ENCODE measurements at regions not wholly inside any gene's neighbourhood (a gene's known extent, or its start where the extent isn't known, plus 50 kb on each side); places are given as distances from the start of the nearest gene placed in this dataset.
A peak's percentile ranks its signal among the peaks of the same experiment; 100 is the strongest.
"Not testable (repeated sequence)": the region's sequence is repeated elsewhere in the genome, so short reads cannot be mapped to it uniquely, and the experiment has no call there.

GRCh38 chr21:28181730-28182129 lies 810.9 kb downstream of the LTN1 start:
- DNase-seq (ENCODE audit: low read depth) = no peak

- DNase-seq (ENCODE audit: low read depth) = no peak
Measured at GRCh38 chr21:28179136-28179535, 813.5 kb downstream of the LTN1 start.

DNA sequence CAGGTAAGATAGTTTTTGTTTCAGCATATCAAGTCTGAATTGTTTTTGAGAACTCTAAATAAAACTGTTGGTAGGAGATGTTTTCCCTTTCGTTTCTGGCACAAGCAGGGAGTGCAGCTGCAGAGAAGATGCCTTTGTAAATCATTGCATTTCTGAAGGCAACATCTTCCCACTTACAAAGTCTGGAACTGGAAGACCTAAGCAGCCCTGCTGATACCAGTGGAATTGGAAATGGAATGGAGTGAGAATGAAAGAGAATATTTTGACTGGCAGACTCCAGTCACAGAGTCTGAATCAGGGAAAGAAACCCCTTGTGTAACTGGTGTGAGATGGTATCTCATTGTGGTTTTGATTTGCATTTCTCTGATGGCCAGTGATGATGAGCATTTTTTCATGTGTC lies 815.6 kb downstream of the LTN1 start:
- DNase-seq (ENCODE audit: low read depth) = no peak

GRCh38 chr21:28174701-28175100 lies 818.0 kb downstream of the LTN1 start:
- DNase-seq (ENCODE audit: low read depth) = no peak

- no peak for DNase-seq (ENCODE audit: low read depth)
Measured at GRCh38 chr21:28174006-28174405, 818.7 kb downstream of the LTN1 start.

- no peak for DNase-seq (ENCODE audit: low read depth)
Measured at GRCh38 chr21:28172376-28172775, 820.3 kb downstream of the LTN1 start.

- no peak for DNase-seq (ENCODE audit: low read depth)
Measured at GRCh38 chr21:28167366-28167765, 825.3 kb downstream of the LTN1 start.

DNA sequence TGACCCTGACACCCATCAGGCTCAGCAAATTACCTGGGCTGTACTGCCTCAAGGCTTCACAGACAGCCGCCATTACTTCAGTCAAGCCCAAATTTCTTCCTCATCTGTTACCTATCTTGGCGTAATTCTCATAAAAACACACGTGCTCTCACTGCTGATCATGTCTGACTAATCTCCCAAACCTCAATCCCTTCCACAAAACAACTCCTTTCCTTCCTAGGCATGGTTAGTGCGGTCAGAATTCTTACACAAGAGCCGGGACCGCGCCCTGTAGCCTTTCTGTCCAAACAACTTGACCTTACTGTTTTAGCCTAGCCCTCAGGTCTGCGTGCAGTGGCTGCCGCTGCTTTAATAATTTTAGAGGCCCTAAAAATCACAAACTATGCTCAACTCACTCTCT lies 828.2 kb downstream of the LTN1 start:
- DNase-seq (ENCODE audit: low read depth) = not testable (repeated sequence)

- DNase-seq (ENCODE audit: low read depth) = not testable (repeated sequence)
Measured at GRCh38 chr21:28162052-28162451, 830.6 kb downstream of the LTN1 start.

GRCh38 chr21:28160378-28160777 lies 832.3 kb downstream of the LTN1 start:
- peak; percentile 97 for DNase-seq (ENCODE audit: low read depth)

DNA sequence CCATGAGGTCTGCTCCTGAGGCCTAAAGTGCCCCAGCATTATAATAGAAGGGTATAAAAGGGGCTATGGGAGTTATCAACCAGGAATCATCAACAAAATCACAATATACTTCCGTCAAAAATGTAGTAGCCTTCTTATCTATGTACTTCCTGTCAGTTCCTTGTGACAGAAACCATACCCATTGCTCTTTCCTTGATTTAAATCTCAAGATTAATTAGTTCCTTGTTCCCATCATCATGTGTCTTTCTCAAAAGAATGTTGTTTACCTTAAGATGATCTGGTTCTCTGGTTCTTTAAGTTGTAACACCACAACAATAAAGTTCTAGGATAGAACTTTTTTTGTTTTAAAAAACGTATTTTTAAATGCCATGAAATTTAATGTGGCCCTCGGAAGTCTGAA lies 833.3 kb downstream of the LTN1 start:
- DNase-seq (ENCODE audit: low read depth) = no peak

- no peak for DNase-seq (ENCODE audit: low read depth)
Measured at GRCh38 chr21:28156590-28156989, 836.1 kb downstream of the LTN1 start.

DNA sequence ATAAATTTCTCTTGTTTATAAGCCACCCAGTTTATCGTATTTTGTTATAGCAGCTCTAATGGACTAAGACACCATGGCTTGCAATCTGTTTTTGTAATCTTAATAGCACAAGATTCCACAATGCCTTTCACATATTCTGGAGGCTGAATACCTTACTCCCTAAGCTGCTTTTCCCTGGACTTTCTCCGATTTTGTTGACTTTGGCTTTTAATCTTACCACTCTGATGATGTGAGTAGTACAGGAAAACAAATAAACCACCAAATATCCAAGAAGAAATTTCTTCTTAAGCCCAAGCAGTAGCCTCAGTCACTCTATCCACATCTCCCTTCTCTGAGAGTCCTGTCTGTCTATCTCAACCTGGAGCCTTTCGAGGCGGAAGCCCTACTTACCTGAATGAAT lies 838.6 kb downstream of the LTN1 start:
- no peak for DNase-seq (ENCODE audit: low read depth)

DNA sequence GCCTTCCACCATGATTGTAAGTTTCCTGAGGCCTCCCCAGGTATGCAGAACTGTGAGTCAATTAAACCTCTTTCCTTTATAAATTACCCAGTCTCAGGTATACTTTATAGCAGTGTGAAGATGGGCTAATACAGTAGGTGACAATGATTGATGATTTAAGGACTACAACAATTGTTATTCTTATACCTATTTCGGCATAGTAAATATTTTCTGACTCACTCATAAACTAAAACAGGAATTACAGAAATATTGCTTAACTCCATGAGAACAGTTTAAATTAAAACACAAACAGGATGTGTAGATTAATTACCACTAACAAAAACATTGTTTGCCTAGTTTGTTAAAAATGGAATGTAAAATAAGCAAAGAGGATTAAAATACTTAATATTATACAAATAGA lies 839.9 kb downstream of the LTN1 start:
- no peak for DNase-seq (ENCODE audit: low read depth)

GRCh38 chr21:28151758-28152157 lies 840.9 kb downstream of the LTN1 start:
- DNase-seq (ENCODE audit: low read depth) = no peak

DNA sequence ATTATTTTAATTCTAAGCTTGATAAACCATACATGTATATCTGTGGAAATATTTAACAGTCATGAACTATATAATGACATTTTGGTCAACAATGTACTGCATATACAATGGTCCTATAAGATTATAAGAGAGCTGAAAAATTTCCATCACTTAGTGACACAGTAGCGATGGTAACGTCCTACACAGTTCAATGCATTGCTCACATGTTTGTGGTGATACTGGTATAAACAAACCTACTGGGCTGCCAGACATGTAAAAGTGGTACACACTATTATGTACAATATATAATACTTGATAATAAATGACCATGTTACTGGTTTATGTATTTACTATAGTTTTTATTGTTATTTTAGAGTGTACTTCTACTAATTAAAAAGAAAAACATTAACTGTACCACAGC lies 841.9 kb downstream of the LTN1 start:
- no peak for DNase-seq (ENCODE audit: low read depth)

DNA sequence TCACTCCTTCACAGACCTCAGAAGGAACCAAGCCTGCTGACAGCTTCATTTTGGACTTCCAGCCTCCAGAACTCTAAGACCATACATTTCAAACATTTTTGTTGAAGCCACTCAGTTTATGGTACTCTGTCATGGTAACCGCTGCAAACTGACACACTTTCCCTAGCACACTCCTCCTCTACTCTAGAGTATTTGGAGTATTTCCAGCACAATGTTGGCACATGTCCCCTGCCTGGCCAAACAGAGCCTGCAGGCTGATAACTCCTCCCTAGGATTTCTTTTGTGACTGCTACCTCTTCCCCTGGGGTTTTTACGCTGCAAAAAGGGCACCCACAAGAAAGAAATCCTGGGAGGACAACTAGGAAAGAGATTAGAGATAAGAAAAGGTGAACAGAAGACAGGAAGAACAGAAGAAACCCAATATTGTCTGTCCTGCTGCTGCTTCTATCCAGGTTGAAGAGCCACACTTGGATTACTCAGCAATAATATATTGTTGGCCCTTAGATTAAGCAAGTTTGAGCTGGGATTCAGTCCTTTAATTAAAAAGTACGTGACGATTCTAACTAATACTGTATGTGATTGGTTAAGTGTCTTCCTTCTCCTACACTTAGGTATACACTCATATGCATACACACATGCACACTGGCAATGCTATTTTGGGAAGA lies 844.1 kb downstream of the LTN1 start:
- peak; percentile 47 for DNase-seq (ENCODE audit: low read depth)

GRCh38 chr21:28144653-28145052 lies 848.0 kb downstream of the LTN1 start:
- DNase-seq (ENCODE audit: low read depth) = no peak

- DNase-seq (ENCODE audit: low read depth) = no peak
Measured at GRCh38 chr21:28144089-28144488, 848.6 kb downstream of the LTN1 start.

GRCh38 chr21:28142697-28143096 lies 850.0 kb downstream of the LTN1 start:
- peak; percentile 79 for DNase-seq (ENCODE audit: low read depth)

- DNase-seq (ENCODE audit: low read depth) = no peak
Measured at GRCh38 chr21:28138272-28138671, 854.4 kb downstream of the LTN1 start.

DNA sequence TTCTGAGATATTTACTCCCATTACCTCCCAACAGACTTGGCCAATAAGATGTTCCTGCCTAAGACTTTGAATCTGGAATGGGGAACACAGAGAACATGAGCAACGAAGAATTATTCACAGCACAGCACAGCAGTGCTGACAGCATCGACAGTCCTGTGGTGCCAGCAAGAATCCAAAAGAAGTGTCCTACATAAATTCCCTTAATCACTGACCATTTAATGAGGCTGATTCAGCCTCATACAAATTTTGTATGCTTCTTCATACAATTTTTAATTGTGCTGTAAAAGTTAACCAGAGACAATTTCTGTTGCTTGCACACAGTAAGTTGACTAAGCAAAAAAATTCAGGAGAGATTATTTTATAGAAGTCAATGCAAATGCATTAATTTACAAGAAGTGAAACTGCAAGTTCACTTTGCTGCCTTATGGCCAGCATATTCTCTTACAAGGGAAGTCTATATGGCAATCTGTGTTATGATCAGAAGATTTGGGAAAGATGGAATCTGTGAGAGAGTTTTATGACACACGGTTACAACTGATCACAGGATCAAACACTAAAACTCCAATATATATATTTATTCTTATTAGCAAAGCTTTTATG lies 855.9 kb downstream of the LTN1 start:
- no peak for DNase-seq (ENCODE audit: low read depth)

- DNase-seq (ENCODE audit: low read depth) = peak; percentile 74
Measured at GRCh38 chr21:28135646-28136045, 857.0 kb downstream of the LTN1 start.

GRCh38 chr21:28133116-28133515 lies 859.6 kb downstream of the LTN1 start:
- no peak for DNase-seq (ENCODE audit: low read depth)

Measured in renal cortical epithelial cell (primary cell).